ENCODE measurements at regions not wholly inside any gene's neighbourhood (a gene's known extent, or its start where the extent isn't known, plus 50 kb on each side); places are given as distances from the start of the nearest gene placed in this dataset.

DNA sequence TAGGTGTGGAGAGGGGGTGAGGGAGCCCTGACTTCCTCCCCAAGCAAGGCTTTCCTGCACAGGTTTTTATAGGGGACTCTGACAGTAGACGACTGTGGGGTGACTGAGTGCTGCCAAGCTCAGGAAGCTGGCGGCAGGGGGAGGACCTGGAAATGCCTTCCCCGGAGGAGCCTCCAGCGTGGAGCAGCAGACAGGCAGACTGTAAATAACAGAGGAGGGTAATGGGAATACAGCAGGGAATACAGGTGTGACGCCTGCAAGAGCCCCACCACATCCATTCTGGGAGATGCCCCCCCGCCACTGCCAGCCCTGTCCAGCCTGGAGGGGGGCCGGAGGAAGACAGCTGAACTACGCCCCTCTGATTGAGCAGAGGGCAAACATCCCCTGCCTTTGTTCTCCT, 190.4 kb downstream of the UQCRFS1 start:
- TF ChIP-seq, protein P1, sequence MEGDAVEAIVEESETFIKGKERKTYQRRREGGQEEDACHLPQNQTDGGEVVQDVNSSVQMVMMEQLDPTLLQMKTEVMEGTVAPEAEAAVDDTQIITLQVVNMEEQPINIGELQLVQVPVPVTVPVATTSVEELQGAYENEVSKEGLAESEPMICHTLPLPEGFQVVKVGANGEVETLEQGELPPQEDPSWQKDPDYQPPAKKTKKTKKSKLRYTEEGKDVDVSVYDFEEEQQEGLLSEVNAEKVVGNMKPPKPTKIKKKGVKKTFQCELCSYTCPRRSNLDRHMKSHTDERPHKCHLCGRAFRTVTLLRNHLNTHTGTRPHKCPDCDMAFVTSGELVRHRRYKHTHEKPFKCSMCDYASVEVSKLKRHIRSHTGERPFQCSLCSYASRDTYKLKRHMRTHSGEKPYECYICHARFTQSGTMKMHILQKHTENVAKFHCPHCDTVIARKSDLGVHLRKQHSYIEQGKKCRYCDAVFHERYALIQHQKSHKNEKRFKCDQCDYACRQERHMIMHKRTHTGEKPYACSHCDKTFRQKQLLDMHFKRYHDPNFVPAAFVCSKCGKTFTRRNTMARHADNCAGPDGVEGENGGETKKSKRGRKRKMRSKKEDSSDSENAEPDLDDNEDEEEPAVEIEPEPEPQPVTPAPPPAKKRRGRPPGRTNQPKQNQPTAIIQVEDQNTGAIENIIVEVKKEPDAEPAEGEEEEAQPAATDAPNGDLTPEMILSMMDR (IDR thresholded peaks at IDR 0.05) = no peak
- ATAC-seq = no peak
- no peaks in the 10 kb centered on the region for H3K36me3 ChIP-seq
- peaks cover 0 to 23% (median 9%) of the 10 kb centered on the region in 7 donors for H3K27me3 ChIP-seq
- 49 to 54% methylated on average over 8 of the region's 8 CpGs for WGBS, 2 donors
- intact Hi-C loops (cut with DNase I) = no loop called here
- H3K4me3 ChIP-seq = no peak overlapping the region
- H3K9me3 ChIP-seq = no peaks in the 10 kb centered on the region
- H3K4me1 ChIP-seq = no peaks in the 10 kb centered on the region
- H3K27ac ChIP-seq = no peak overlapping the region
- no peak for DNase-seq

DNA sequence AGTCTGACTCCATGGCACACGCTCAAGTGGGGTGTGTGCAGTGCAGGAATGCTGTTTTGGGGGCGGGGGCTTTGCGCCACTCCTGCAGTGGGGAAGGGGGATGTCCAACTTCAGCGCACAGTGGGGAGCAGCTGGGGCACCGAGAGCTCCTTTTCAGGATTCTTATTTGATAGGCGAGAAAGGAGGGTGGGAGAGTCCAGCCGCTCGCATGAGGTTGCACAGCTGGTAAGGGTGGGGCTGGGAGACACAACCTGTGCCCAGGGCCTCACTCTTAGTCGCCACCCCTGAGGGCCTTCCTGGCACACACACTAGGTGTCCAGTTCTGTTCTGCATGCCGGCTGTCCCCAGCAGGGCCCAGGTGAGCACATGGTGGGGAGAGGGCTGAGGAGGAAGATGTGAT, 190.8 kb downstream of the UQCRFS1 start:
- ATAC-seq = no peak
- peaks cover 0 to 28% (median 9%) of the 10 kb centered on the region in 7 donors for H3K27me3 ChIP-seq
- H3K36me3 ChIP-seq = no peaks in the 10 kb centered on the region
- H3K9me3 ChIP-seq = no peaks in the 10 kb centered on the region
- TF ChIP-seq, protein P1 (IDR thresholded peaks at IDR 0.05) = no peak
- H3K4me1 ChIP-seq = no peaks in the 10 kb centered on the region
- intact Hi-C loops (cut with DNase I) = no loop called here
- H3K27ac ChIP-seq = no peak overlapping the region
- no peak for DNase-seq
- no peak overlapping the region for H3K4me3 ChIP-seq
- WGBS, 2 donors = 82 to 83% methylated on average over 10 of the region's 10 CpGs

DNA sequence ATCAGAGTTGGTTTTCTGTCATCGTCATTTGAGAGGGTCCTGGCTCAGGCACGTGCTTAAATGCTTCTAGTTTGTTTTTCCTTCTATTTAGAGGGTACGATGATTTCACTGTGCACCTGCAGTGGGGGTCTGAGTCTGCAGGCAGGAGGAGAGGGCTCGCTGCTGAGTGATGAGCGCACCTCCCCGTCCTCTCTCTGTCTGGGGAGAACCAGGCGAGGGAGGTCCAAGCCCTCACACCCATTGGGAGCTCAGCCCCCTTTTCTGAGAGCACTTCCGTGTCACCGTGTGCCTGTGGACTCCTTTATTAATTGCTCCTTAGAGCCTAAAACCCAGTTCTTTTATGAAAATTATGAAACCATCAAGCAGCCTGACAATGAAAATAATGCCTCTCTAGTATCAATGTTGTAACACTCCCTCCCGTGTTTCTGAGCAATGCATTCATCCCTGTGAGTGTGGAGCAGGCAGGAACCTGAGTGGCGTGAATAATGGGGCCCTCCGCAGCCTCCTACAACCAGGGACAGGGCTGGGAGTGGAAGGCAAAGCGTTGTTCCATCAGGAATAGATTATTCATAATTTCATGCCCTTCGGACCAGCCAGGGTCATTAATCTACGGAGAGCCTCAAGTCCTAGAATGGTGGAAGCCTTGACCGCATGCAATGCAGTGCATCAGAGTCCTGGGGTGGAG, 191.6 kb downstream of the UQCRFS1 start:
- H3K27me3 ChIP-seq = peaks cover 0 to 34% (median 14%) of the 10 kb centered on the region in 7 donors
- H3K9me3 ChIP-seq = no peaks in the 10 kb centered on the region
- H3K36me3 ChIP-seq = no peaks in the 10 kb centered on the region
- no peaks in the 10 kb centered on the region for H3K4me1 ChIP-seq
- 74 to 77% methylated on average over 16 of the region's 16 CpGs for WGBS, 2 donors
- H3K4me3 ChIP-seq = no peak overlapping the region
- DNase-seq = no peak
- H3K27ac ChIP-seq = no peak overlapping the region
- intact Hi-C loops (cut with DNase I) = no loop called here
- no peak for ATAC-seq
- TF ChIP-seq, protein P1 (IDR thresholded peaks at IDR 0.05) = no peak

DNA sequence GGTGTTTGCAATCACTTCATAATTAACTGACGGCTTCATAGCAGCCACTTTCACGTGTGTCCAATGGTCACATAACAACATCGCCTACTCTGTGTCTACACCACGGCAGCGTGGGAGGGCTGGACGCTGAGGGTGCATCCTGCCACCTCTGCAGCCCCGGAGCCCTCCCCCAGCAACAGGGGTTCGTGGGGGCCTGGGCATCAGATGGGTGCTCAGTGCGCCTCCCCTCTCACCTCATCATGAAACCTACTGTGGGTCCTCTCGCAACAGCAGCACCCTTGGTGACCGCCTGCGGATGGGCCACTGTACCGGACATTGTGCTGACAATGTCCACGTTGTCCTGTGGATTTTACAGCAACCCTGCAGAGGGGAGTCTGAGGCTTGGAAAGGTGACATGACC, 193.5 kb downstream of the UQCRFS1 start:
- 85% methylated on average over 14 of the region's 14 CpGs for WGBS, 2 donors
- intact Hi-C loops (cut with DNase I) = no loop called here
- no peak overlapping the region for H3K4me3 ChIP-seq
- H3K4me1 ChIP-seq = no peaks in the 10 kb centered on the region
- no peaks in the 10 kb centered on the region for H3K36me3 ChIP-seq
- no peaks in the 10 kb centered on the region for H3K9me3 ChIP-seq
- ATAC-seq (no peak), DNase-seq (no peak)
- H3K27ac ChIP-seq = no peak overlapping the region
- TF ChIP-seq, protein P1 (IDR thresholded peaks at IDR 0.05) = no peak
- H3K27me3 ChIP-seq = peaks cover 0 to 36% (median 19%) of the 10 kb centered on the region in 7 donors

Data from heart right ventricle (tissue), 16 donors.